Suprapubic skin (tissue), 3 donors: ENCODE measurements at regions not wholly inside any gene's neighbourhood (a gene's known extent, or its start where the extent isn't known, plus 50 kb on each side); places are given as distances from the start of the nearest gene placed in this dataset.

Experiments used
- POLR2A ChIP-seq, 2 donors: fragments of 450-650 bp; IDR thresholded peaks; one replicate each; pipeline ENCODE4 v1.6.1; 2017; ENCODE audit warnings: antibody characterized with exemption in 2 of 2, mild to moderate bottlenecking in 2 of 2, moderate library complexity in 2 of 2
- TF ChIP-seq, protein P1 (sequence below), 2 donors: fragments of 200-600 bp in 1 of 2; fragments of 450-650 bp in 1 of 2; sonication (generic) in 1 of 2; IDR thresholded peaks; one replicate each; pipeline ENCODE4 v1.5.1; 2016 to 2019; ENCODE audit warnings: antibody characterized with exemption in 2 of 2, mild to moderate bottlenecking in 1 of 2, moderate library complexity in 1 of 2

DNA sequence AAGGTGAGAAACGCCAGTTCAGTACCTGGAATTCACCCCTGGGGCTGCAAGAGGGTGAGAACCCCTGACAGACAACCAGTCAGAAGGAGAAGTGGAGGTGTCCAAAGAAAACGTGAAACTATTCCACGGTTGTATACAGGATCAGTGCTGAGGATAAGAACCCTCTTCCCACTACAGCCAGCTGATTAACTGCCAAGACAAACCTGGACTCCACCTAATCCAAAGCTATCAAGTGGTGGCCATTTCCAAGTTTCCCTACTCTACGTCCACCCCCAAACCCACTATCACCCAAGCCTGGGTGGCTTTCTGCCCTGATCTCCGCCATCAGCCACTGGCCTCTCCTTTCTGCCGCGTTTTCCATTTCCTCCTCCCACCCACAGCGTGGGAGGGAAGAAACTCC is 312.3 kb upstream of the ID2 start:
- TF ChIP-seq, protein P1, sequence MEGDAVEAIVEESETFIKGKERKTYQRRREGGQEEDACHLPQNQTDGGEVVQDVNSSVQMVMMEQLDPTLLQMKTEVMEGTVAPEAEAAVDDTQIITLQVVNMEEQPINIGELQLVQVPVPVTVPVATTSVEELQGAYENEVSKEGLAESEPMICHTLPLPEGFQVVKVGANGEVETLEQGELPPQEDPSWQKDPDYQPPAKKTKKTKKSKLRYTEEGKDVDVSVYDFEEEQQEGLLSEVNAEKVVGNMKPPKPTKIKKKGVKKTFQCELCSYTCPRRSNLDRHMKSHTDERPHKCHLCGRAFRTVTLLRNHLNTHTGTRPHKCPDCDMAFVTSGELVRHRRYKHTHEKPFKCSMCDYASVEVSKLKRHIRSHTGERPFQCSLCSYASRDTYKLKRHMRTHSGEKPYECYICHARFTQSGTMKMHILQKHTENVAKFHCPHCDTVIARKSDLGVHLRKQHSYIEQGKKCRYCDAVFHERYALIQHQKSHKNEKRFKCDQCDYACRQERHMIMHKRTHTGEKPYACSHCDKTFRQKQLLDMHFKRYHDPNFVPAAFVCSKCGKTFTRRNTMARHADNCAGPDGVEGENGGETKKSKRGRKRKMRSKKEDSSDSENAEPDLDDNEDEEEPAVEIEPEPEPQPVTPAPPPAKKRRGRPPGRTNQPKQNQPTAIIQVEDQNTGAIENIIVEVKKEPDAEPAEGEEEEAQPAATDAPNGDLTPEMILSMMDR (IDR thresholded peaks at IDR 0.05): no peak
- no peak for TF ChIP-seq POLR2A (IDR thresholded peaks at IDR 0.05)
